ENCODE measurements at regions not wholly inside any gene's neighbourhood (a gene's known extent, or its start where the extent isn't known, plus 50 kb on each side); places are given as distances from the start of the nearest gene placed in this dataset.

DNA sequence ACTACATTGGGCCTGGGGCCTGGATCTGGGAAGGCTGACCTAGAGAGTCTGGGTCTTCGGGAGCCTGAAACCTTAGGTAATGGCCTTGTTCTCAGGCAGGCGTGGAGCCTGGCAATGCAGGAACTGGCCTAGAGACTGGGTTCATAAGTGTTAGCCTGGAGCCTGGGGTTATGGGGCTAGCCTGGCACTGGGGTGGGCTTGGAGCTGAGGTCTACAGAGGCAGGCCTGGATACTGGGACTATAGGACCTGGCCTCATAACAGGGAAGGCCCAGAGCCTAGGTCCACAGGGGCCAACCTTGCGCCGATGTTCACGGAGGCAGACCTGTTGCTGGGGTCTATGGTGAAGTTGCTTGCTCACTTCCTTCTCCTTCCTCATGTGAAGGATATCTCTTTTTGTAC is 843.8 kb upstream of the GJE1 start:
- ATAC-seq: no peak
- H3K9me1 ChIP-seq (ENCODE audit: control insufficient read depth, insufficient read depth, low read length): no peaks in the 10 kb centered on the region
- POLR2A ChIA-PET: interaction anchor here (0.6 kb wide), 1 partner anchor 974 kb away, joined by 5 read pairs; no protein-coding TSS in a partner anchor
- FAIRE-seq: no peak
- H3K79me2 ChIP-seq (ENCODE audit: control insufficient read depth, insufficient read depth, low read length): no peaks in the 10 kb centered on the region
- no peaks in the 10 kb centered on the region for H3K27me3 ChIP-seq (ENCODE audit: control insufficient read depth in 2 of 2, insufficient read depth in 2 of 2, low read length in 2 of 2)
- H3K9me3 ChIP-seq (replicated peaks; ENCODE audit: control insufficient read depth, insufficient read depth, low read depth, low read length): no peaks in the 10 kb centered on the region; the same call in 1 of the 2 replicates
- H3K4me2 ChIP-seq (ENCODE audit: insufficient read depth, low read length): no peak overlapping the region
- intact Hi-C loops (cut with micrococcal nuclease): no loop called here
- in situ Hi-C loops (cut with MboI): loop anchor here (25.0 kb wide), 1 partner anchor 502 kb away; no protein-coding TSS in a partner anchor
- H3K4me1 ChIP-seq (replicated peaks in 1 of 2; ENCODE audit: control insufficient read depth in 2 of 2, insufficient read depth in 2 of 2, low read length in 2 of 2): no peaks in the 10 kb centered on the region
- H2AFZ ChIP-seq (ENCODE audit: low read depth, low read length): no peak overlapping the region
- no peak overlapping the region for H3K27ac ChIP-seq (ENCODE audit: extremely low read depth, low read depth, low read length)
- no peak for DNase-seq (ENCODE audit: extremely low read depth in 1 of 4, low spot score in 3 of 4)
- no peak overlapping the region for H3K4me3 ChIP-seq
- CTCF ChIA-PET (ENCODE audit: low intra/inter-chr PET ratio): no interaction called here
- no peak overlapping the region for H3K9ac ChIP-seq (ENCODE audit: insufficient read depth in 1 of 2, low read depth in 2 of 2, low read length in 2 of 2)
- 3% methylated on average over 5 of the region's 5 CpGs for WGBS (ENCODE audit: insufficient coverage, low coverage, missing lambda C conversion rate)
- no peak for TF ChIP-seq HDAC1 (IDR thresholded peaks at IDR 0.05)
- TF ChIP-seq KLF6 (CRISPR knock-in tag; IDR thresholded peaks at IDR 0.05; ENCODE audit: borderline replicate concordance): no peak
- TF ChIP-seq SIX5 (IDR thresholded peaks at IDR 0.05; ENCODE audit: borderline replicate concordance in 1 of 2, insufficient read depth in 1 of 2, low read depth in 1 of 2, low read length in 2 of 2): no peak
- H4K20me1 ChIP-seq (replicated peaks; ENCODE audit: control insufficient read depth, insufficient read depth, low read length): no peaks in the 10 kb centered on the region
- BruUV-seq (replicated peaks): no TSS peak
- no peaks in the 10 kb centered on the region for H3K36me3 ChIP-seq (ENCODE audit: control insufficient read depth, insufficient read depth, low read length)

DNA sequence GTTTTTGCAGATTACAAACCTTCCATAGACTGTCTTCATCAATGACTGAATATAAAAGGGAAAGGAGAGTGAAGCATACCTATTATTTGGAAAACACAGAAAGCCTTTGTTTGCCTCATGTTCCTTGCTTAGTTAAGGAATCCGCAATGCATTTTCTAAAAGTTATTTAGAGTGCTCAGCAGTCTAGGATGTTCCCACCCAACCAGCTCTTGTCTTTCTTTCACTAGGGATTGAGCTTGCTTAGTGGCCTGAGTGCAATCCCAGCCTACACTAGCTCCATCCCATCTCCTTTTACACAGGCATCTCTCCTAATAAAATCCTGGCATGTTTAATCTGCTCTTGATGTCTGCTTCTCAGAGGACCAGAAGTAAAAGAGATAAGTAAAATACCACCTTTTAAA is 850.5 kb upstream of the GJE1 start:
- intact Hi-C loops (cut with micrococcal nuclease) (no loop called here), in situ Hi-C loops (cut with MboI) (loop anchor here (25.0 kb wide), 1 partner anchor 495 kb away; no protein-coding TSS in a partner anchor)
- no peak overlapping the region for H3K9ac ChIP-seq (ENCODE audit: insufficient read depth in 1 of 2, low read depth in 2 of 2, low read length in 2 of 2)
- POLR2A ChIA-PET: no interaction called here
- TF ChIP-seq ZNF77 (CRISPR knock-in tag; IDR thresholded peaks at IDR 0.05) (no peak), BACH1 (tag; IDR thresholded peaks at IDR 0.05) (no peak), SLC30A9 (CRISPR knock-in tag; IDR thresholded peaks at IDR 0.05) (no peak), FOXJ2 (tag; IDR thresholded peaks at IDR 0.05) (no peak)
- TF ChIP-seq, protein P1, sequence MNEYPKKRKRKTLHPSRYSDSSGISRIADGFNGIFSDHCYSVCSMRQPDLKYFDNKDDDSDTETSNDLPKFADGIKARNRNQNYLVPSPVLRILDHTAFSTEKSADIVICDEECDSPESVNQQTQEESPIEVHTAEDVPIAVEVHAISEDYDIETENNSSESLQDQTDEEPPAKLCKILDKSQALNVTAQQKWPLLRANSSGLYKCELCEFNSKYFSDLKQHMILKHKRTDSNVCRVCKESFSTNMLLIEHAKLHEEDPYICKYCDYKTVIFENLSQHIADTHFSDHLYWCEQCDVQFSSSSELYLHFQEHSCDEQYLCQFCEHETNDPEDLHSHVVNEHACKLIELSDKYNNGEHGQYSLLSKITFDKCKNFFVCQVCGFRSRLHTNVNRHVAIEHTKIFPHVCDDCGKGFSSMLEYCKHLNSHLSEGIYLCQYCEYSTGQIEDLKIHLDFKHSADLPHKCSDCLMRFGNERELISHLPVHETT (CRISPR knock-in tag; conservative IDR thresholded peaks at IDR 0.05 in 1 of 2, IDR thresholded peaks at IDR 0.05 in 1 of 2): no peak
- H3K27ac ChIP-seq (ENCODE audit: extremely low read depth, low read depth, low read length): no peak overlapping the region
- FAIRE-seq (no peak), DNase-seq (ENCODE audit: extremely low read depth in 1 of 4, low spot score in 3 of 4) (no peak), ATAC-seq (no peak)
- 0% methylated on average over 1 of the region's 1 CpG for WGBS (ENCODE audit: insufficient coverage, low coverage, missing lambda C conversion rate)
- no peaks in the 10 kb centered on the region for H4K20me1 ChIP-seq (replicated peaks; ENCODE audit: control insufficient read depth, insufficient read depth, low read length)
- no peak overlapping the region for H3K4me3 ChIP-seq
- no peaks in the 10 kb centered on the region for H3K79me2 ChIP-seq (ENCODE audit: control insufficient read depth, insufficient read depth, low read length)
- H3K4me1 ChIP-seq (replicated peaks in 1 of 2; ENCODE audit: control insufficient read depth in 2 of 2, insufficient read depth in 2 of 2, low read length in 2 of 2): no peaks in the 10 kb centered on the region
- BruUV-seq (replicated peaks): no TSS peak
- H3K9me1 ChIP-seq (ENCODE audit: control insufficient read depth, insufficient read depth, low read length): no peaks in the 10 kb centered on the region
- no peaks in the 10 kb centered on the region for H3K27me3 ChIP-seq (ENCODE audit: control insufficient read depth in 2 of 2, insufficient read depth in 2 of 2, low read length in 2 of 2)
- CTCF ChIA-PET (ENCODE audit: low intra/inter-chr PET ratio): no interaction called here
- no peak overlapping the region for H2AFZ ChIP-seq (ENCODE audit: low read depth, low read length)
- H3K36me3 ChIP-seq (ENCODE audit: control insufficient read depth, insufficient read depth, low read length): no peaks in the 10 kb centered on the region
- no peak overlapping the region for H3K4me2 ChIP-seq (ENCODE audit: insufficient read depth, low read length)
- no peaks in the 10 kb centered on the region for H3K9me3 ChIP-seq (replicated peaks; ENCODE audit: control insufficient read depth, insufficient read depth, low read depth, low read length)

All from K562 (cell line).